GM19035 (cell line): ENCODE measurements at regions not wholly inside any gene's neighbourhood (a gene's known extent, or its start where the extent isn't known, plus 50 kb on each side); places are given as distances from the start of the nearest gene placed in this dataset.
"Not testable (repeated sequence)": the region's sequence is repeated elsewhere in the genome, so short reads cannot be mapped to it uniquely, and the experiment has no call there.

ENCODE experiments used
- ATAC-seq: cut with Tn5 transposase; IDR thresholded peaks from one replicate; pipeline ENCODE4 v1.9.1; 2021; ENCODE audit not compliant: unreplicated experiment

DNA sequence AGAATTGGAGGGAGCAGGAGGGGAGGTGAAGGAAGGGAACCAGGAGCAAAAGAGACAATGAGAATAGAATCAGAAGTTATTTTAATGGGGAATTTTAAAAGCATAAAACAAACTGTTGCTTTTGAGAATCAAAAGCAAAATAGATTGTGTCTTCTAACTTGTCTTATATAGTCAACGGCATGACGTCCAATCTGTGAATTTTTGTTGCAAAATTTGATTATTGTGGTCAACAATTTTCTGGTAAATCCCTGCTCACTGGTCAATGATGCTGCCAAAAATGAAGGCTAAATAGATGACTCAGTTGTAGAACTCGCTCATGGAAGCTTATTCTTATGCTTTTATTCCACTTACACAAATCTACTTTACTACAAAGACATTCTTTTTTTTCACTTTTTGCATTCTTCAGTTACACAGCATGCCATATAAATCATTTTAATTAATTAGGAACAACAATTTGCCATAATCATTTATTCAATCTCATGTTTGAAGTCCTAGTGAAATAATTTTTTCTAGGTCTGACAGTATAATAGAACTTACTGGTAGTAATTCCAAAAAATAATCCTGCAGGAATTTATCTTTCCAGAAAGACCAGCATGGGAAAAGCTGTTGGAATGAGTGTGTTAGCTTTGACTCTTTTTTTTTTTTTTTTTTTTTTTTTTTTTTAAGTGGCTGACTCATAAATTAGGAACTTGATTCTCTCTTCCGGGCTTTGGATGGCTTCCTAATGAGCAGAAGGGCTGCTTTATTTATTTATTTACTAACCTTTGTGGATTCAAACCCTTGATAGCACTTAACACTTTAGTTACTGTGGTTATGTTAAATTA, 256.9 kb downstream of the SPRY2 start:
- ATAC-seq, result no peak

DNA sequence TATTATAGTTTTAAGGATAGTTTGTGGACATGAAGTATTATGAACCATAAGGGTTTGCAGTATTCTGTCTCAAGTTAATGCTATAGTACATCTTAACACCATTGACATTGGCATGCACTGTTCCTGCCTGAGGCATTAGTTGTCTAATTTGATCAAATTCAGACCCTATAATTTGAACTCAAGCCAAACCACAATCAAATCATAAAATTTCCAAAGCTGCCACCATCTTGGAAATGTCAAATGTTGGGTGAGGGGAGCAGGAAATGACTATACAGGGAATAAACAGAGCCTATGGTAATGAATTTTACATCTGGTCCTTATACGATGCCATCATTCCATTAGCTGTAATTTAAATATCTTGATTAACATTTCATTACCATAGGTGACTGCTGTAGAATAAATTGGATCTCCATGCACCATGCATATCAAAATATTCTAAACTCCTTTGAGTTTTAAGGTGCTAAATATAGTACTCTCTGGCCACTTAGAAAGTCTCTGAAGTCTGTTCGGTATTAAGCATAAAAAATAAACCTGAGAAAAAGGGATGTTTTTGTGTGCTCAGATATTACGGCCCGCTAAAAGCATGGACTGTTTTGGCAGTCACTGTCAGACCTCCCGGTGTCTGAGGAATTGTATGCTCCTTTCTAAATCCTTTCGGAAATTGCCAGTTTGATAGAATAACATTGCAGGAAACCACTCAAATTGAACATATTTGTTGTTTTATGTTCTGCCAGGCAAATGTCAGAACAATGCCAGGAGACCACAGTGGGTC, 257.7 kb downstream of the SPRY2 start:
- ATAC-seq, result no peak

DNA sequence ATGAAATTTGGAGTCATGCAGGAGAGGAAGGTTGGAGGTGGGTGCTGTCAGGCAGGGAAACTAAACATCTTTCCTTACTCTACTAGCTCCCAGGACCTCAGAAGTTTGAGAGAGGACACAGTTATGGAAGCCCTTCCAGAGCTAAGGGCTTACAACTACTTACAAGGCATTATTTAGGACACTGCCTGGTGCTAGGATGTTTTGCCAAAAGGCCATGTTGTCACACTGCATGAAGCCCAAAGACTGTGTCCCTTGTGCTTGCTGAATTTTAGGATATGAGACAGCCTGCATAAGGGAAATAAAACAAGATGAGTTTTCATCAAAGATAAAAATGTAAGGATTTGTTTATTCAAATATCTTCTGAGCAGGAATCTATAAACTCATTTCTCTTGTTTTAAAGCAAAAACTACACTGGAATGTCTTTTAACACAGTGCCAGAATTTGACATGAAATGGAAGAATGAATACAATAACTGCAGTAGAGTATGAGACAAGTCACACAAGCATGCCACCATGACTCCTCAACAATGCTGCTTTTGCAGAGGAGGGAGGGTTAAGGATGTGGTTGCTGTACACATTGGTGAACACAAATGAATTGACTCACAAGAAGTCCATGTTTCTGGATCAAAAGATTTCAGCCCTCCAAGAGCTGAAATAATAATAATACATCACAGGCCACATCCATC, 258.4 kb downstream of the SPRY2 start:
- ATAC-seq, result no peak

DNA sequence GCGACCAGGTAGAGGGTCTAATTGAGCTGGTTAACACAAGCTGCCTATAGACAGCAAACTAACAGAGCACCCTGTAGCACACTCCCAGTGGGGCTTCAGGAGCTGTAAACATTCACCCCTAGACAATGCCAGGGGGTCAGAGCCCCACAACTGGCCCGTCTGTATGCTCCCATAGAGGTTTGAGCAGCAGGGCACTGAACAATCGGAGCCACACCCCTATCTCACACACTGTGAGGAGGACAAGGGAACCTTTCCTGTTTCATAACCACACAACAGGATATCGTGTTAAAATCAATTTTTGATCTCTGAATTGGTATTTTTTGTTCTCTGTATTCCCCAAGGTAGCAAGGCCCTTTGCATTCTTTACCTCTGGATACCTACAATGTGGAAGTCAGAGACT, 266.1 kb downstream of the SPRY2 start:
- ATAC-seq, result no peak

DNA sequence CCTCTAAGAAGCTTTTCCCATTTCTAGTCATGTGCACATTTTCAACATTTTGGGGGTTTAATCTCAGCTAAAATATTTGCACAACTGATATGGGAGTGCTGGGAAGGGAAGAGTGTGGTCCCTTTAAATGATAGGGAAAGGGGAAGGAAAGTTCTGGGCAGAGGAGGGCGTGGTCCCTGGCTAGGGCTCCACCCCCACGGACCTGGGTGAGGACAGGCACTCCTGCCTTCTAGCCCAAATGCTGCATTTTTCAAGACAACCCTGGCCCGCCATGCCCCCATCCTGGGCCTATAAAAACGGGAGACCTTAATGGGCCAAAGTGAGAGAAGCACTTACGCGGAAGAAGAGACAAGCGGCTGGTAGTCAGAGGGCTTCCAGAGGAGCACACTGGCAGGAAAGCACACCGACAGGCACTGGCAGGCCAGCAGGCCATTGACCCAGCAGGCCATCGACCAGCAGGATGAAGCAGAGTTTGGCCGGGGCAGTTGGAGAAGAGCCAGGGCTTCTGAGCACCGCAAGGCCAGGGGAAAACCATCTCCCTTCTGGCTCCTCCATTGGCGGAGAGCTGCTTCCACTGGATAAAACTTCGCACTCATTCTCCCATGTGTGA, 266.7 kb downstream of the SPRY2 start:
- ATAC-seq, result no peak

DNA sequence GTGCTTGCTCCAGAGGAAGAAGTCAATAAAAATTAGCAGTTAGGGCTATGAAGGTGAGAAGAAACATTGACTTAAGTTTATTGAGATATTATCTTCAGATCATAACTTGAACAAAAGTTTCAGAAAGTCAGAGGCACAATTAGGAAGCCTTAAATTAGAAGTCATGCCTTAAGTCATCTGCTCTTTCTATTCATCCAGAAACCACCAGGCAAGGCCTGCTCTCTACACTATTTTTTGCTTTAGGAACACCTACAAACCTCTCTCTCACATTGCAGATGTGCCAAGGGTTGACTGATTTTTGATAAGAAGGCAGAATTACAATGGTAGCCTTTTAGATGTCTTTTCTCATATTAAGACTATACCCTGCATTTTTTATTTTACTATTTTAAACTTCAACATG, 268.7 kb downstream of the SPRY2 start:
- ATAC-seq, result no peak

DNA sequence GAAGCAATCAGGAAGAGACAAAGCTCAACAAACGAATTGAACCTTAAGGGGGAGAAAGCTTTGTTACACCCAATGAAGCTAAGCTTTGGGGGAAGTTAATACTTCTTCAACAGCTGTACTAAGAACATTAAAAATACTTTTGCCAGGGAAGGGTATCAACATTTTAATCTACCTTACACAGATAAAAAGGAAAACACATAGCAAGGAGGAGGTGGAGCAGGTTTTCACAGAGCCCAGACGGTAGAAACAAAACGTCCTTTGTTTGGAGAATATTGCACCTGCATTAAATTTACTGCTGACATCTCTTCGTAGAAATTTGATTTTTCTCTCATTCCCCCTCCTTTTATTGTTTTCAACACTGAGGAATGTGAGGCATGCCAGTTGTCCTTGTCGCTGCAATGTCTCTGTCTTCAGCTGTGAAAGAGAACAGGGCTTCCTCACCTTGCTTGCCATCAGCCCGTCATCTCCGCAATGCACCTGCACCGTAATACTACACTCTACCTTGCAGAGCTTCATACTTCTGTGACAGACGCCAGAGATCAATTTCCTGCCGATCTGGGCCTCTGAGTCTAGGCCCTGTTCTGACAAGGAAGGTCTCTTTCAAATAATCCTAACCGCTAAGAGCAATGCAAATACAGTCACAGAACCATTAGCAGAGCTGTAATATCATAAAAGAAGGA, 270.8 kb downstream of the SPRY2 start:
- ATAC-seq, result no peak

DNA sequence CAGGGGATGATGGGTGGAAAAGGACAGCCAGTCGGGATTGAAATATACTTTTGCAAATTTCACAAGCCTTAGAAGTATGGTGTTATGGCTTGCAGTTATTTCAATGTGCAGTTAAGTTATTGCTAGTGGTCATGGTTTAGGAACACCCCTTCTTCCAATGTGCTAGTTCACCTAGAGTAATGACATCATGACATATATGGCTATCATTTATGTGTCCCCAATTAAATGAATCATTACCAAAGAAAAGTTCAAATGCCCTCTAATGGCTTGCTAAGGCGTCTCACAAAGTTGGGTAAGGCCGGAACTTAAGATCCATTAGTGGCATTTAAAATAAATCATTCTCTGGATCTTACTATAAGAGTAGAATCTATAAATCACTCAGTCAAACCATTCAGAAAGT, 271.6 kb downstream of the SPRY2 start:
- no peak for ATAC-seq

DNA sequence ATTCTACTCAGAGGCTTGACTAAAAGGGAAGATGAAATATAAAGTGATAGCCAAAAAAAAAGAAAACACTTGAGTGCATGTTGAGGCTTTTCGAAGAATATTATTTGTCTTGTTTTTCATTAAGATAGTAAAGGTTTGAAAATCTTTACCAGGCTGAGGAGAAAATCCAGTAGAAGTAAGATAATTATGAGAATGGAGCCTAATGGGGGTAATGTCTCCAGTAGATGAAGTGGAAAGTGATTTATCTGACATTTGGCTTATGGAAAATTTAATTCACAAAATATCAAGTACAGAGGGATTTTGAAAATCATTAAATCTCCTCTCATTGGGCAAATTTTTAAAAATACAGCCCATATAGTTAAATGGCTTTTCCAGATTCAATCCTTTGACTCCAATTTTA, 274.9 kb downstream of the SPRY2 start:
- no peak for ATAC-seq

DNA sequence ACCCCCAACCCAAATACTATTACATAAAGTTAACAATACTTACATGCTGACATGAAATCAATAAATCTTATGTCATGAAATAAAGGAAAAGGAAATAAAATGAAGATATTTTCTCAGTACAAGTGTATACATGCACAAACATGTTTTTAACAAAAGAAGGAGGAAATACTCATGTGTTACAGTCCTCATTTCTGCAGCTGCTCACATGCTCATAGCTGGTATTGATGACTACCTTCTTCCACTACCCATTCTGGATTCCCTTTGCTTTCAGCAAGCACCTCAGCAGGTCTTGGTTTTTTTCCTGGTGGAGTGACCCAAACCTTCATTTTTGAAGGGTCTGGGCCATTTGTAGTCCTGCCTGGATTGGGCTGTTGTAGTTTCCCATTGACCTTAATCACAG, 278.5 kb downstream of the SPRY2 start:
- not testable (repeated sequence) for ATAC-seq

DNA sequence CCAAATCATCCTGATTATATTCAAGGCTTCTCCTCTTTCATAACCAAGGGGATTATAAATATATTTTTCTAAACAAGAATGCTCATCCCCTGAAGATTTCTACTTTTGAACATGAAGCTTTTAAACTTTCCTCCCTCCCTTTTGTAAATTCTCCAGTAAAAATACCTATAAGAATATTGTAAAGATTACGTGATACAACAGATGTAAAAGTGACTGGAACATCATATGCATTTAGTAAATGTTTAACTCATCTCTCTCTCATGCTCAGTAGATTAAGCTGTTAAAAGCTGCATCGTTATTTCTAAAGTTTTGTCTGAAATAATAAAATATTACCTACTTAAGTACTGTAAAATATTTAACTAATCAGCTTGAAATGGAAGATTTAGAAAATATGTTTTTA, 281.1 kb downstream of the SPRY2 start:
- no peak for ATAC-seq

DNA sequence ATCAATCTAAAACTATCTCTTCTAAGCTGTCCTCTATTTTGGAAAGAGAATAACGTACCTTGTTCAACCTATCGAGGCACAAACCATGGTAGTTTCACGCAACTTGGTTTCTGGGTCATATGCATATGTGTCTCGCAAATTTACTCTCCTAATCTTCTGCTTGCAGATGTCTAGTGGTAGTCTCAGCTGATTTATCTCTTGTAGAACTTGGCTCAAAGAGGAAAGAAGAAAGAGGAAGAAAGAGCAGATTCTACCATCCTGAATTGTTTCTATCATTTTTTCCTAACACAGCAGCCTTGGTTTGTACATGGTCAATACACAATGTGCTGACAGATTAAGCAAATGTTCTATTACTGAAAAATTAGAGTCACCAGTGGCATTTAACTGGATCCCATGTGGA, 282.3 kb downstream of the SPRY2 start:
- no peak for ATAC-seq

DNA sequence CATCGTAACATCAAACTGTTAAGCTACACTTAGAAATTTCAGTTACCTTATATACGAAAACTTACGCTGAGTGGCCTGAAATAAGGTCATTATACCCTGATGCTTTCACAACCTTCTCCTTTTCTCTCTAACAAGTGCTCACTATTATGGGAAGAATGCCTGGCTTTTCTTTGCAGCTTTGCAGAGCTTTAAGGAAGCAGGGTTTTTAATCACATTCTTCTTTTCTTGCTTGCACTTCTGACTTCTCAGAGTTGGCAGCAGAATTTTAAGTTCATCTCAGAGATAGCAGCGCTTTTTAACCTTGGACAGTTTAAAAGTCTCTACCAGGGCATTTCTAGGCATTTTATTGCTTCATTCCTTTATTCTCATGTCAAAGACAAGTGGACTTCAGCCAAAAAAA, 285.1 kb downstream of the SPRY2 start:
- no peak for ATAC-seq

DNA sequence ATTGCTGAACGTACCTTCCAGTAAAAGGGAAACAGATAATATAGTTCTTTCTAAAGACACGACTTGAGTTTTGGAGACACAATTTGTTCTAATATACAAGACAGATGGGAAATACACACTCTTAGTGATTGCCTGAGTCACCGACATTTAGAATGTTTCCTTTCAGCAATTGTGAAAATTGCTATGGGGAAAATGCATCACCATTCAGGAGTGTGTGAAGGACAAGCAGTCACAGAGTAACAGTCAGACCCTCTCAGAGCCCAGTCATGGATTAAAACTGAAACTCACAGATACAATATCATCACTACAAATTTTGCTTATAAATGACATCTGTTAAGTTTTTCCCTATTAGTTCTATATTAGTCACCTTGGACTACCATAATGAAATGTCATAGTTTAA, 286.1 kb downstream of the SPRY2 start:
- ATAC-seq, result no peak

DNA sequence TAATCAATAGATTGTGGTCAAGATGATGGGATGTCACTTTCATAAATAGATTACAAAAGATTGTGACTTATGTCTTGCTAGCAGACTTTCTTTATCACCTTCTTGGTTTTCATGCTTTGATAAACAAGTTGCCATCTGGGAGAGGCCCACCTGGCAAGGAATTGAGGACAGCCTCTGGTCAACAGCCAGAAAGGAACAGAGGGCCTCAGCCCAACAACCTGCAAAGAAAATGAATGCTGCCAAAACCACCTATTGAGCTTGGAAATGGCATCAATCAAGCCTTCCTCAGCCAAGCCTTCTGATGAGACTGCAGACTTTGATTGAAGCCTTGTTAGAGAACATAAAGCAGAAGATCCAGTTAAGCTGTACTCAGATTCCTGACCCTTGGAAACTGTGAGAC, 288.6 kb downstream of the SPRY2 start:
- no peak for ATAC-seq

DNA sequence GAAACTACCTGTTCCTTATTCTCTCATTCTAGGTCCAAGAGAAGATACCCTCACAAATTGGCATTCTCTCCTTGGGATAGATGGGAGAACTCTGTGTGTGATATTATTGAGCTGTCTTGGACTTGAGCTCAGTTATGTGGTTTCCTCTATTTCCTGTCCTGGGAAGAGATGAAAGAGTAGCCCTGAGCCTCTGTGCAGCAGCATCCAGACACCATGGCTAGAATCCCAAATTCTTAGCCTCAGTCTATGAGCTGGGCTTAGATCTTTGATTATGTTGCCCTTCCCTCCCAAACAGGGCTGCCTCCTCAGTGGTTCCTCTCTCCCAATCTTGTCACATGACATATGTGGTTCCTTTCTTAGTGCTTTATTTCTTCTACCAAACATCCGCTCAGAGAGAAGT, 290.7 kb downstream of the SPRY2 start:
- no peak for ATAC-seq

DNA sequence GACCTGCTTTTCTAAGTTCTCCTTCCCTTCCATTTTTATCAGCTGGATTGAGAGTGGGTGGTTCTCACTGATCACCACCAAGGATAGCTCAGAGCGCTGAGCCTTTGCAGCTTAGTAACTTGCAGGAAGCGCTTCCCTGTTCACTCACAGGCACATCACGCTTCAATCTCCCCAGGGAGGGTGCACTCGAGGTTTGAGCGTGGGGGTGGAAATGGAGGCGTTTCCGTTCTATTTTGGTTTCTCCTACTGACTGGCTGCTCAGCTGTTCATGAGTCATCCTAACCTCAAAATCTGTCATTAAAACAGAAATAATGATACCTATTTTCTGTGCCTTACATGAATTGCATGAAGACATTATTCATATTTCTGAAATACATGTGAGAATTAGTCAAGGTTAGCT, 292.1 kb downstream of the SPRY2 start:
- ATAC-seq, result peak; percentile 100

DNA sequence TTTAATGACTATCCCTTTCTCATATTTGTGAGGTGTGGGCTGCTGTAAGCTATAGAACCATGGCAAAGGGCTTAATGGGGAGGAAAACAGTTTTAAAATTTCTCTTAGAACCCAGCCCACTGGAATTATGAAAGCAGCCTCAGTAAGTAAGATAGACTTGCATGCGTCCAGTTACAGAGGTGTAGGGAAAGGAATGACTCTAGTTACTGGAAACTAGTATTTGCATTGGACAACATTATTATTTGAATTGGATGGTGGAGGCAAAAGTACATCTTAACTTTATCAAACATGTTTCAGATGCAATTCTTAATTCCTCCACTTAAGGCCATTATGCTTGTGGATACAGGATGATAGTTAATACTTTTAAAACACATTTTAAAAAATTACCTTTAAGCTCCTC, 292.9 kb downstream of the SPRY2 start:
- no peak for ATAC-seq

DNA sequence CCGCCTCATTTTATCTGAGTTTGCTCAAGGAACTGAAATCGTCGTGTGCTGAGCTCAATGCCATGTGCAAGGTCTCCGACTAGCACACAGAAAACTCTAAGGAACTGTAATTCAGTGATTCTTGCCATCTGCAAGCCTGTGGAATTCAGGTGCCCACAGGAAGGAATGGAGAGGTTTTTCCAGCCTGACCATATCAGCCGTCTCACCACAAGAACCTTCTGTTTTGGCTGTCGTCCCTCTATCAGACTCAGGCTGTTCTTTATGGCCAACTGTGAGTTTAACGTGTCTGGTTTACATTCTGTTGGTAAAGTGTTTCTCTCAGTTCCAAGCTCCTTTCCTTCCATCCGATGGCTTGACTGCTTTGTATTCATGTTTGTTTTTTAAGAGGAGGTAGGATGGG, 293.5 kb downstream of the SPRY2 start:
- ATAC-seq, result no peak

DNA sequence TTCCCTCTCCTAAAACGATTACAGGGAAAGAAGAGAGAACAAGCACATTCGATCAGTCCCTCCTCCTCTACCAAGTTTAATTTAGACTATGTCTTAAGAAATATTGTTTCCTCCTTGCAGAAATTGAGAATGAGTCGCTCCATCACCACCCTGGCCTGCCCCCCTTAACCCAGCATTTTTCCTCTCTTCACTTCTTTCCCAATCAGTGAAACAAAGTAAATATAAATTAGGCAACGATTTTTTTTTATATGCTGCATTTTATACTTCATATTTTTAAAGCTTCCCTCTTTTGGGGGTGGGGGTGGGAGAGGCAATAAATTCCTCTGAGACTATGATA, 300.0 kb downstream of the SPRY2 start:
- no peak for ATAC-seq
